Epidermal melanocyte (primary cell): ENCODE measurements at regions not wholly inside any gene's neighbourhood (a gene's known extent, or its start where the extent isn't known, plus 50 kb on each side); places are given as distances from the start of the nearest gene placed in this dataset.
"Not testable (repeated sequence)": the region's sequence is repeated elsewhere in the genome, so short reads cannot be mapped to it uniquely, and the experiment has no call there.

Experiments
- DNase-seq: peaks from one replicate; pipeline ENCODE4 v3.0.0; 2011; ENCODE audit warnings: low spot score; ENCODE audit not compliant: insufficient read length

- DNase-seq: no peak
Observed at GRCh38 chr2:16207151-16207550, 266.8 kb downstream of the MYCN start.

GRCh38 chr2:16206191-16206944 is 266.0 kb downstream of the MYCN start:
- DNase-seq: no peak

DNA sequence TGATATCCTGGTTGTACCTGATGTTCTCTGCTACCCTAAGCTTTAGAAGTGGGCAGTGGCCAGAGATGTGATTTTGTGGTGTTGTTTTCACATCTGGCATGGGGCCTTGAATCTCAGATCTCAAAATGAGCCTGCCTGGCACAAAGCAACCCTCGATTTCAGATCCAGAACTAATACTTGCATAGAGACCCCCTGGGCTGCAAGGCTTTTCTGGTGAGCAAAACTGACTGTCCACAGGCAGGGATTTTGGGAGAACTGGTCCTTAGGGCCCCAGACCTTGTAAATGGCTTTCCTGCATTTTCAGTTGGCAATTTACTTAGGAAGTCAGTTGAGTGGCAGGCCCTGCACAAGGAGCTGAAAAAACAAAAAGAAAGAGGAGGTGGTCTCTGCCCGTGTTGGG is 265.3 kb downstream of the MYCN start:
- no peak for DNase-seq

GRCh38 chr2:16204886-16205620 is 264.7 kb downstream of the MYCN start:
- no peak for DNase-seq

- no peak for DNase-seq
Observed at GRCh38 chr2:16204251-16204650, 263.9 kb downstream of the MYCN start.

- no peak for DNase-seq
Observed at GRCh38 chr2:16203691-16204090, 263.3 kb downstream of the MYCN start.

DNA sequence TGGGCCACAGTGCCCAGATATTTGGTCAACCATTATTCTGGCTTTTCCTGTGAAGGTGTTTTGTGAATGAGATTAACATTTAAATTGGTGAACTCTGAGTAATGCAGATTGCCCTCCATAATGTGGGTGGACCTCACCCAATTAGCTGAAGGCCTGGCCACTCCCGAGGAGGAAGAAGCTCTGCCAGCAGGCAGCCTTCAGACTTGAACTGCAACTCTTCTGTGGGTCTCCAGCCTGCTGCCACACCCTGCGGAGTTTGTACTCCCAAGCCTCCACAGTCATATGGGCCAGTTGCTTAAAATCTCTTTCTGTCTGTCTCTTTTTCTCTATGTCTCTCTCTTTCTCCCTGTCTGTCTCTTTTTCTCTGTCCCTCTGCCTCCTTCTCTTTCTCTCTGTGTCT is 262.7 kb downstream of the MYCN start:
- DNase-seq: no peak

GRCh38 chr2:16202266-16203020 is 262.1 kb downstream of the MYCN start:
- no peak for DNase-seq

DNA sequence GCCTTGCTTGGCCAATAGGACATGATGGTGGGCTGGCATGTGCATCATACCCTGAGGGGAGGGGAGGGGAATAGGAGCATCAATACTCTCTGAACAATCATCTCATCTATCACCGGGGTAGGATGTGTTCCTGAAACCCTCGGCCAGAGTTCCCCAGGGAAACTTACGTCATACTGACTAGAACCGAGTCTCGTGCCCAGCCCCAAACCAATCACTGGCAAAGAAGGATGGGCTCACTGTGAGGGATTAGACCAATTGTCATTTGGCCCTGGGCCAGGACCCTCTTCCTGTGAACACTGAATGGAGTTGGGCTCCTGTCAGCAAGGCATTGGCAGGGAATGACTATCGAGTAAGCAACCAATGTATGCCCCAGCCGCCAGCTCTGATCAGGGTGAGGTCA is 261.5 kb downstream of the MYCN start:
- DNase-seq: no peak

GRCh38 chr2:16200554-16201193 is 260.3 kb downstream of the MYCN start:
- DNase-seq: no peak

- DNase-seq: no peak
Observed at GRCh38 chr2:16199882-16200553, 259.7 kb downstream of the MYCN start.

GRCh38 chr2:16199241-16199640 is 258.9 kb downstream of the MYCN start:
- not testable (repeated sequence) for DNase-seq

- DNase-seq: no peak
Observed at GRCh38 chr2:16198166-16198912, 258.0 kb downstream of the MYCN start.

DNA sequence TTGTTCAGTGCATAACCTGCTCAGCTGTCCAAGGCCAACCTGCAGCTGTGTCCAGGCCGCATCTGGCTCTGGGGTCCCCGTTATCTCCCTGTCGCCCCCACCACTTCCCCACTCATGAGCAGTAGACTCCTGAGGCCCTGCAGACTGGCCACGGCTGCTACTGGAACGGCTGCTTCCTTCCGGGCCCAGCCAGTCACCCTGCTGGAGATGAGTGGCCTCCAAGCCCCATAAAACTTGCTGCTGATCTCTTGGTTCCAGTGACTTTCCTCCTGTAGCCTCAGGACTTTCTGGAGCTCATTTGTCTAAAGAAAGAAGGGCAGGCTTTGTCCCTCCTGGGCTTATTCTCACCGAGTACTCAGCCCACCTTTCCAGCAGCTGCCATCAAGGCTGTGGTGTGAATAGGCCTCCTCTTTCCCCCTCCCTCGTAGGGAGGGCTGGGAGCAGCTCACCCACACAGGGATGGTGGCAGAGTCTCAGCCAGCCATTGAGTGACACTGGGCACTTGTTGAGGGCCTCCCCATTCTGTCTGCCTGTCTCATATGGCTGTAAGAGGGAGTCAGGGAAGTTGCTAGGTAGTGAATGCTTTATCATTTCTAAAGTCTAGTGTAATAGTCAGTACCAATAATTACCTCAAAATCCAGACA is 257.3 kb downstream of the MYCN start:
- no peak for DNase-seq

DNA sequence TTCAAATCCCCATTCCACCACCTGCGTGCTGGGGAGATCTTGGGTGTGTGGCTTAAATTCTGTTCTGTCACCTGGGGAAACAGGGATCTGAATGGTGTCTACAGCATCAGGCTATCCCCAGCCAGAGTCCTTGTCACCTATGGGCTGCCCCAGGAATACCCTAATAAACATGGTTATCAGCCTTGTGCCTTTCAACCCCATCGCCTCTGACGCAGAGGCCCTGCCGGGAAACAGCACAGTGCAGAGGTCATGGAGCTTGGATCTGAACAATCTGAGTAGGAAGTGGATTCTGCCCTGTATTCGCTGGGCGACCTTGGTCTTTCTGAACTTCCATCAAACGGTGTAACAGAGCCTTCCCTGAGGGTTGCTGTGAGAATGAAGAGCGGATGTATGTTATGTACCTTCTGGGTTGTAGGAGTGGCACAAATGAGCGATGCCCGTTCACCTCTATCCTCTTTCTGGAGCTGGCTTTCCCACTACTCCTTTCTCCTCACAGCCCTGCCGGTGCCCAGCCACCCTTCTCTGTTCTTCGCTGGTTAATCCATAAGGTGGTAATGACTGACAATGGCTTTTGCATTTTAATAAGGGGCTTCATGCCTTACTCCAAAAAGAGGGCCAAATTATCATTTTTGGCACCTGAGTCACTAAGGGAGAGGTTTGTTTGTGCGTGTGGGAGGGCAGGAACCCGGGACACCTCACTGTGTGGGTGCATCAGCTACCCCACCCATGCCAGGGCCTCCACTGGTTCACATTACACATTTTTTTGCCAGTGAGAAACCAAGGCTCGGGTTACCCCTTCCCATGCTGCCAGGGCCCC is 256.5 kb downstream of the MYCN start:
- no peak for DNase-seq

DNA sequence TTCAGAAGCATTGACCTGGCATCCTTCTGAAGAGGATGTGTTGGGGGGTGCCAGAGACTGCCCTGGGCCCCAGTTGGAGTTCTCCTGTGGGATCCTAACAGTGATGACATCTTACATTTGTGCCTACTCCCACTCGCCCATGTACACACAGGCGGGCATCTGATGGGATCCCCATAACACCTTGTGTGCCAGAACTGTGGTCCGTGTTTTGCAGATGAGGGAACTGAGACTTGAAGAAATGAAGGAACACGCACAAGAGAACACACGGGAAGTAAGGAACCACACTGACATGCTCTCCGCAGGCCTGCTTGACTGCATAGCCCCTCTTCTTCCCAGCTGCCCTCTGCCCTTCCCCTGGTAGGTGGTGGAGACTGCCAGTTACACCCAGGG is 255.3 kb downstream of the MYCN start:
- no peak for DNase-seq

DNA sequence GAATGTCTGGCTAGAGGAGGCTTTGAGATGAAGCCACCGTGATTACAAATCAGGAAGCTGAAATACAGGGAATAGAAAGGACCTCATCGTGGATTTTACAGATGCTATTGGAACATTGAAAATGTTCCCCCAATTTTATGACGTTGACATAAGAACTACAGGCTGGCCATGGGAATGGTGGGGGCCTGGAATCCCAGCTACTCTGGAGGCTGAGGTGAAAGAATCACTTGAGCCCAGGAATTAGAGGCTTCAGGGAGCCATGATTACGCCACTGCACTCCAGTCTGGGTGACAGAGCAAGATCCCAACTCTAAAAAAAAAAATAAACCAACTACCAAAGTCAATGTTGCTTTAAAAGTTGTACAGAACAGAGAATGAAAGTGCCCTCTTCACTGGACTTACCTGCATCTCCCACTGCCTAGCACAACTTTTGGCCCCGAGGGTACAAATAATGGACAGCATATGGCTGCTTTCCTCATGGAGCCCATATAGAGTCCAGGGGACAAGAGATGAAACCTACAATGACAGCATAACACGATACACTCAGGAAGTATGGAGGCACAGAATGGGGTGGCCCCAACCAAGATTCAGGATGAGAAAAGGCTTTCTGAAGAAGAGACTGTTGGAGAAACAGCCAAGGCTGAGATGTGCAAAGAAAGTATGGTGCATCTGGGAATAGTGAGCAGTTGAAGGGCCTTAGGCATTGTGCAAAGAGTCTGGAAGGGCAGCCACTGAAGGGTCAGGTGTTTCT is 254.8 kb downstream of the MYCN start:
- no peak for DNase-seq

- no peak for DNase-seq
Observed at GRCh38 chr2:16194530-16194929, 254.2 kb downstream of the MYCN start.

DNA sequence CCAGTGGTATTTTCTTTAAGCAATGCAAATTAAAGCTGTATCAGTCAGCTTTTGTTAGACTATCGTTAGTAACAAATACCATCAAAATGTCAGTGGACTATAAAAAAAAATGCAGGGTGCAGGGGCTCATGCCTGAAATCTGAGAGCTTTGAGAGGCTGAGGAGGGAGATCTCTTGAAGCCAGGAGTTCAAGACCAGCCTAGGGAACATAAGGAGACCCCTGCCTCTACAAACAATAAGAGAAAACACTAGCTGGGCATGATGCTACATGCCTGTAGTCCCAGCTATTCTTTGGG is 253.7 kb downstream of the MYCN start:
- DNase-seq: no peak
